OCI-LY3 (cell line): ENCODE measurements at regions not wholly inside any gene's neighbourhood (a gene's known extent, or its start where the extent isn't known, plus 50 kb on each side); places are given as distances from the start of the nearest gene placed in this dataset.
"Not testable (repeated sequence)": the region's sequence is repeated elsewhere in the genome, so short reads cannot be mapped to it uniquely, and the experiment has no call there.

ENCODE experiments used
- H2AFZ ChIP-seq: fragments of 200-600, 300-600 bp; shearing (Covaris generic); 2 replicates; pipeline ENCODE4 v1.6.0; 2014; ENCODE audit warnings: antibody characterized with exemption, low read depth, low read length
- H3K27ac ChIP-seq: fragments of 200-600, 300-600 bp; sonication (generic); 2 replicates; pipeline ENCODE4 v1.5.1; 2014; ENCODE audit warnings: mild to moderate bottlenecking, low read length, moderate library complexity, mixed read lengths
- H3K27me3 ChIP-seq: fragments of 200-600, 300-600 bp; sonication (generic); 2 replicates; pipeline ENCODE4 v1.6.1; 2014; ENCODE audit warnings: low read depth, low read length, mixed read lengths
- H3K36me3 ChIP-seq: fragments of 200-600, 300-600 bp; sonication (generic); replicated peaks from 2 replicates; pipeline ENCODE3; 2014; ENCODE audit warnings: low read depth, low read length, mixed read lengths
- H3K4me1 ChIP-seq: fragments of 300-600, 200-600 bp; sonication (generic); 2 replicates; pipeline ENCODE4 v1.6.1; 2014; ENCODE audit warnings: low read length, mixed read lengths
- H3K4me2 ChIP-seq: fragments of 200-600, 300-600 bp; sonication (generic); 2 replicates; pipeline ENCODE4 v1.6.1; 2014; ENCODE audit warnings: low read length, mixed read lengths
- H3K4me3 ChIP-seq: fragments of 300-600, 200-600 bp; sonication (generic); 2 replicates; pipeline ENCODE4 v1.5.1; 2014; ENCODE audit warnings: antibody characterized with exemption, mild to moderate bottlenecking, low read length, moderate library complexity
- H3K79me2 ChIP-seq: fragments of 300-600, 200-600 bp; shearing (Covaris generic); 2 replicates; pipeline ENCODE4 v1.6.1; 2014; ENCODE audit warnings: mild to moderate bottlenecking, low read length, mixed read lengths
- H3K9ac ChIP-seq: fragments of 300-600, 200-600 bp; shearing (Covaris generic); 2 replicates; pipeline ENCODE4 v1.6.0; 2014; ENCODE audit warnings: mild to moderate bottlenecking, low read length, moderate library complexity
- H3K9me3 ChIP-seq: fragments of 200-600, 300-600 bp; shearing (Covaris generic); 2 replicates; pipeline ENCODE4 v1.6.1; 2014; ENCODE audit warnings: low read length, mixed read lengths; ENCODE audit not compliant: insufficient read depth
- H4K20me1 ChIP-seq: fragments of 200-600, 300-600 bp; sonication (generic); 2 replicates; pipeline ENCODE4 v1.6.1; 2016; ENCODE audit warnings: low read length, mixed read lengths; ENCODE audit not compliant: insufficient read depth
- CTCF ChIP-seq: fragments of 200-600, 300-600 bp; sonication (generic); IDR thresholded peaks from 2 replicates; pipeline ENCODE4 v1.5.1; 2014; ENCODE audit warnings: antibody characterized with exemption, low read length, low read depth
- EZH2phosphoT487 ChIP-seq: fragments of 200-600 bp; shearing (Covaris generic); IDR thresholded peaks from 2 replicates; pipeline ENCODE4 v1.6.1; 2018; ENCODE audit warnings: antibody characterized with exemption, mixed run types, low read depth

GRCh38 chr2:175414191-175414881 is 232.8 kb upstream of the ATP5MC3 start:
- H3K27me3 ChIP-seq, result no peaks in the 10 kb centered on the region

GRCh38 chr2:175410941-175411340 is 229.4 kb upstream of the ATP5MC3 start:
- not testable (repeated sequence) for H3K9ac ChIP-seq, H3K4me3 ChIP-seq, H3K9me3 ChIP-seq, H3K79me2 ChIP-seq, H4K20me1 ChIP-seq, H3K36me3 ChIP-seq, H3K27ac ChIP-seq, H2AFZ ChIP-seq, H3K4me2 ChIP-seq, H3K27me3 ChIP-seq, H3K4me1 ChIP-seq

More at GRCh38 chr2:175414191-175414881, 232.8 kb upstream of the ATP5MC3 start:
- Histone ChIP-seq H3K4me1 (peaks cover 5% of the 10 kb centered on the region; the same call in 1 of the 2 replicates), H3K27ac (no peak overlapping the region), H3K36me3 (no peaks in the 10 kb centered on the region), H3K79me2 (no peaks in the 10 kb centered on the region), H2AFZ (no peak overlapping the region), H3K9ac (no peak overlapping the region), H4K20me1 (no peaks in the 10 kb centered on the region), H3K9me3 (no peaks in the 10 kb centered on the region), H3K4me3 (no peak overlapping the region), H3K4me2 (no peak overlapping the region)
- TF ChIP-seq CTCF (no peak), EZH2phosphoT487 (no peak)

- no peaks in the 10 kb centered on the region for H3K27me3 ChIP-seq
- H3K27ac ChIP-seq, result no peak overlapping the region
- no peaks in the 10 kb centered on the region for H3K36me3 ChIP-seq
- no peak overlapping the region for H3K9ac ChIP-seq
- H4K20me1 ChIP-seq, result no peaks in the 10 kb centered on the region
- H3K4me3 ChIP-seq, result no peak overlapping the region
- H3K9me3 ChIP-seq, result no peaks in the 10 kb centered on the region
- H3K79me2 ChIP-seq, result no peaks in the 10 kb centered on the region
- no peak overlapping the region for H3K4me2 ChIP-seq
- no peak overlapping the region for H2AFZ ChIP-seq
- peaks cover 5% of the 10 kb centered on the region; the same call in 1 of the 2 replicates for H3K4me1 ChIP-seq
- TF ChIP-seq CTCF (no peak), EZH2phosphoT487 (no peak)
Observed at GRCh38 chr2:175404839-175405238, 223.3 kb upstream of the ATP5MC3 start.

GRCh38 chr2:175403599-175404221 is 222.2 kb upstream of the ATP5MC3 start:
- Histone ChIP-seq H3K4me1 (no peaks in the 10 kb centered on the region), H3K36me3 (no peaks in the 10 kb centered on the region), H4K20me1 (no peaks in the 10 kb centered on the region), H3K27ac (no peak overlapping the region), H2AFZ (no peak overlapping the region), H3K79me2 (no peaks in the 10 kb centered on the region), H3K4me2 (no peak overlapping the region), H3K9me3 (no peaks in the 10 kb centered on the region), H3K27me3 (no peaks in the 10 kb centered on the region), H3K9ac (no peak overlapping the region), H3K4me3 (no peak overlapping the region)
- TF ChIP-seq CTCF (no peak), EZH2phosphoT487 (no peak)
